ENCODE measurements at regions not wholly inside any gene's neighbourhood (a gene's known extent, or its start where the extent isn't known, plus 50 kb on each side); places are given as distances from the start of the nearest gene placed in this dataset.
A peak's percentile ranks its signal among the peaks of the same experiment; 100 is the strongest.

DNA sequence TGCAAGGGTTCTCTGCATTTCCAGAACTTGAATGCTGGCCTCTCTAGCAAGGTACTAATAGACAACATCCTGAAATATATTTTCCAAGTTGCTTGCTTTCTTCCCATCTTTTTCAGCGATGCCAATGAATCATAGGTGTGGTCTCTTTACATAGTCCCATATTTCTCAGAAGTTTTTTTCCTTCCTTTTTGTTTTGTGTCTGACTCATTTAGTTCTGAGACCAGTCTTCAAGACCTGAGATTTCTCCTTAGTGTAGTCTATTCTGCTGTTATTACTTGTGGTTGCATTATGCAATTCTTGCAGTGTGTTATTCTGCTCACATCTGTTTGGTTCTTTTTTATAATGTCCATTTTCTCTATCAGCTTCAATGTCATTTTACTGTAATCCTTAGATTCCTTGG lies 1265.0 kb upstream of the ALCAM start:
- no peak for ATAC-seq
- TF ChIP-seq, protein P1, sequence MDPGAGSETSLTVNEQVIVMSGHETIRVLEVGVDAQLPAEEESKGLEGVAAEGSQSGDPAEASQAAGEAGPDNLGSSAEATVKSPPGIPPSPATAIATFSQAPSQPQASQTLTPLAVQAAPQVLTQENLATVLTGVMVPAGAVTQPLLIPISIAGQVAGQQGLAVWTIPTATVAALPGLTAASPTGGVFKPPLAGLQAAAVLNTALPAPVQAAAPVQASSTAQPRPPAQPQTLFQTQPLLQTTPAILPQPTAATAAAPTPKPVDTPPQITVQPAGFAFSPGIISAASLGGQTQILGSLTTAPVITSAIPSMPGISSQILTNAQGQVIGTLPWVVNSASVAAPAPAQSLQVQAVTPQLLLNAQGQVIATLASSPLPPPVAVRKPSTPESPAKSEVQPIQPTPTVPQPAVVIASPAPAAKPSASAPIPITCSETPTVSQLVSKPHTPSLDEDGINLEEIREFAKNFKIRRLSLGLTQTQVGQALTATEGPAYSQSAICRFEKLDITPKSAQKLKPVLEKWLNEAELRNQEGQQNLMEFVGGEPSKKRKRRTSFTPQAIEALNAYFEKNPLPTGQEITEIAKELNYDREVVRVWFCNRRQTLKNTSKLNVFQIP (CRISPR knock-in tag; IDR thresholded peaks at IDR 0.05; ENCODE audit: borderline replicate concordance, low read depth), result no peak
- TF ChIP-seq ZNF70 (CRISPR knock-in tag; IDR thresholded peaks at IDR 0.05), result no peak
- TF ChIP-seq ESRRG (CRISPR knock-in tag; IDR thresholded peaks at IDR 0.05), result no peak
- TF ChIP-seq CSDC2 (CRISPR knock-in tag; IDR thresholded peaks at IDR 0.05), result no peak
- no peak for TF ChIP-seq SNAI2 (CRISPR knock-in tag; IDR thresholded peaks at IDR 0.05)
- TF ChIP-seq ZNF8 (CRISPR knock-in tag; IDR thresholded peaks at IDR 0.05), result no peak
- TF ChIP-seq ARNTL (CRISPR knock-in tag; IDR thresholded peaks at IDR 0.05; ENCODE audit: borderline replicate concordance, low read depth), result no peak
- TF ChIP-seq OSR1 (CRISPR knock-in tag; IDR thresholded peaks at IDR 0.05), result no peak
- no peak for TF ChIP-seq GLIS3 (CRISPR knock-in tag; IDR thresholded peaks at IDR 0.05)
- no peak for TF ChIP-seq ZC3H10 (CRISPR knock-in tag; IDR thresholded peaks at IDR 0.05)
- TF ChIP-seq RARB (CRISPR knock-in tag; IDR thresholded peaks at IDR 0.05), result no peak
- TF ChIP-seq, protein P2, sequence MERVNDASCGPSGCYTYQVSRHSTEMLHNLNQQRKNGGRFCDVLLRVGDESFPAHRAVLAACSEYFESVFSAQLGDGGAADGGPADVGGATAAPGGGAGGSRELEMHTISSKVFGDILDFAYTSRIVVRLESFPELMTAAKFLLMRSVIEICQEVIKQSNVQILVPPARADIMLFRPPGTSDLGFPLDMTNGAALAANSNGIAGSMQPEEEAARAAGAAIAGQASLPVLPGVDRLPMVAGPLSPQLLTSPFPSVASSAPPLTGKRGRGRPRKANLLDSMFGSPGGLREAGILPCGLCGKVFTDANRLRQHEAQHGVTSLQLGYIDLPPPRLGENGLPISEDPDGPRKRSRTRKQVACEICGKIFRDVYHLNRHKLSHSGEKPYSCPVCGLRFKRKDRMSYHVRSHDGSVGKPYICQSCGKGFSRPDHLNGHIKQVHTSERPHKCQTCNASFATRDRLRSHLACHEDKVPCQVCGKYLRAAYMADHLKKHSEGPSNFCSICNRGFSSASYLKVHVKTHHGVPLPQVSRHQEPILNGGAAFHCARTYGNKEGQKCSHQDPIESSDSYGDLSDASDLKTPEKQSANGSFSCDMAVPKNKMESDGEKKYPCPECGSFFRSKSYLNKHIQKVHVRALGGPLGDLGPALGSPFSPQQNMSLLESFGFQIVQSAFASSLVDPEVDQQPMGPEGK (CRISPR knock-in tag; IDR thresholded peaks at IDR 0.05; ENCODE audit: borderline replicate concordance), result no peak

DNA sequence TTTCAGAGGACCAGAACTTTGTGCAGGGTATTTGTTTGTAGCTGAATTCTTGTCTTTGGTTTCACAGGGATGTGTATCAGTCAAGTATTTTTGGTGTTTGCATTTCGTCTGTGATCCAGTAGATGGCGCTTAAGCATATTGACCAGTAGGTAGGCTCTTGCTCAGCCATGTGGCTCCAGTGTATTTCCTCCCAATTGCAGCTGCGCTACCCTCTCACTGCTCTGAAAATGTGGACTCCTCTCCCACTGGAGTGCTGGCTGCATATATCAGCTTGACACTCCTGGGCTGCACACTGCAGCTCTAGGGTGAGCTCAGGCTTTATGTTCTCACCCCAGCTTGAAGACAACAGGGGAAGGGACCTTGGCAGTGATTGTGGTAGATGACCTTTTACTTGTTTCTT lies 1264.3 kb upstream of the ALCAM start:
- ATAC-seq, result peak; percentile 95
- TF ChIP-seq, protein P2 (CRISPR knock-in tag; IDR thresholded peaks at IDR 0.05; ENCODE audit: borderline replicate concordance), result no peak
- TF ChIP-seq OSR1 (CRISPR knock-in tag; IDR thresholded peaks at IDR 0.05) (no peak), RARB (CRISPR knock-in tag; IDR thresholded peaks at IDR 0.05) (no peak), ARNTL (CRISPR knock-in tag; IDR thresholded peaks at IDR 0.05; ENCODE audit: borderline replicate concordance, low read depth) (no peak), ZNF565 (CRISPR knock-in tag; conservative IDR thresholded peaks at IDR 0.05; ENCODE audit: low read depth) (no peak), ZC3H10 (CRISPR knock-in tag; IDR thresholded peaks at IDR 0.05) (no peak), SNAI2 (CRISPR knock-in tag; IDR thresholded peaks at IDR 0.05) (no peak), ZFP30 (CRISPR knock-in tag; IDR thresholded peaks at IDR 0.05) (no peak), ISL1 (CRISPR knock-in tag; IDR thresholded peaks at IDR 0.05) (no peak)
- TF ChIP-seq, protein P3, sequence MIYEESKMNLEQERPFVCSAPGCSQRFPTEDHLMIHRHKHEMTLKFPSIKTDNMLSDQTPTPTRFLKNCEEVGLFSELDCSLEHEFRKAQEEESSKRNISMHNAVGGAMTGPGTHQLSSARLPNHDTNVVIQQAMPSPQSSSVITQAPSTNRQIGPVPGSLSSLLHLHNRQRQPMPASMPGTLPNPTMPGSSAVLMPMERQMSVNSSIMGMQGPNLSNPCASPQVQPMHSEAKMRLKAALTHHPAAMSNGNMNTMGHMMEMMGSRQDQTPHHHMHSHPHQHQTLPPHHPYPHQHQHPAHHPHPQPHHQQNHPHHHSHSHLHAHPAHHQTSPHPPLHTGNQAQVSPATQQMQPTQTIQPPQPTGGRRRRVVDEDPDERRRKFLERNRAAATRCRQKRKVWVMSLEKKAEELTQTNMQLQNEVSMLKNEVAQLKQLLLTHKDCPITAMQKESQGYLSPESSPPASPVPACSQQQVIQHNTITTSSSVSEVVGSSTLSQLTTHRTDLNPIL (CRISPR knock-in tag; IDR thresholded peaks at IDR 0.05; ENCODE audit: low read depth), result no peak

DNA sequence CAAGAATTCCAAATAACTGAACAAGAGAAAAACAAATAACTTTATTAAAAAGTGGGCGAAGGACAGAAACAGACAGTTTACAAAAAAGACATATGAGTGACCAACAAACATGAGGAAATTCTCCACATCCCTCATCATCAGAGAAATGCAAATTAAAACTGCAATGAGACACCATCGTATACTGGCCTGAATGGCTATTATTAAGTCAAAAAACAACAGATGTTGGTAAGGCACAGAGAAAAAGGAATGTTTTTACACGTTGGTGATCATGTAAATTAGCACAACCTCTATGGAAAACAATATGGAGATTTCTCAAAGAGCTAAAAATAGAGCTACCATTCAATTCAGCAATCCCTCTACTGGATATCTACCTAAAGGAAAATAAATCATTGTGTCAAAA lies 1260.4 kb upstream of the ALCAM start:
- ATAC-seq, result no peak
- TF ChIP-seq TCF4 (CRISPR knock-in tag; IDR thresholded peaks at IDR 0.05; ENCODE audit: borderline replicate concordance), result no peak
- no peak for TF ChIP-seq ZNF8 (CRISPR knock-in tag; IDR thresholded peaks at IDR 0.05)
- TF ChIP-seq, protein P3 (CRISPR knock-in tag; IDR thresholded peaks at IDR 0.05; ENCODE audit: low read depth), result no peak
- TF ChIP-seq ZNF70 (CRISPR knock-in tag; IDR thresholded peaks at IDR 0.05), result no peak
- TF ChIP-seq TOX (CRISPR knock-in tag; IDR thresholded peaks at IDR 0.05; ENCODE audit: borderline replicate concordance), result no peak
- TF ChIP-seq ZNF565 (CRISPR knock-in tag; conservative IDR thresholded peaks at IDR 0.05; ENCODE audit: low read depth), result no peak
- TF ChIP-seq OSR1 (CRISPR knock-in tag; IDR thresholded peaks at IDR 0.05), result no peak
- TF ChIP-seq RARB (CRISPR knock-in tag; IDR thresholded peaks at IDR 0.05), result no peak
- TF ChIP-seq ARNTL (CRISPR knock-in tag; IDR thresholded peaks at IDR 0.05; ENCODE audit: borderline replicate concordance, low read depth), result no peak
- TF ChIP-seq ZFP3 (CRISPR knock-in tag; IDR thresholded peaks at IDR 0.05), result no peak
- TF ChIP-seq ISL1 (CRISPR knock-in tag; IDR thresholded peaks at IDR 0.05), result no peak

DNA sequence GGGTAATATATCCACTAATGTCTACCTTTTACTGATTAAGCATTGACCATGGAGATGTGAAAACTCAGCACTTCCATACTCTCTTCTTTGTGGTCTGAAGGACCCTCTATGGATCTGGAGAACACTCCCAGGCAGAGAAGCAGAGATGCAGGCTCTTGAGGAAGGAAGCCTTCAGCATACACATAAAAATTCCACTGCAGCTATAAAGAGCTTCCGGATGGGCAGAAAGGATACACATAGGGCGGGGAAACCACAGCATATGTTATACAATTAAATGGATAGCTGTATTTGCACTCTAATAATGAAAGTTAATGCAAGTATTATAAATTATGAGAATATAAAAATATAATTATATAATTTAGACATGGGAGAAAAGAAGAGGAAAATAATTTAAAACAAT lies 1258.2 kb upstream of the ALCAM start:
- no peak for TF ChIP-seq ZFP30 (CRISPR knock-in tag; IDR thresholded peaks at IDR 0.05)
- no peak for TF ChIP-seq CSDC2 (CRISPR knock-in tag; IDR thresholded peaks at IDR 0.05)
- TF ChIP-seq ZNF8 (CRISPR knock-in tag; IDR thresholded peaks at IDR 0.05), result no peak
- TF ChIP-seq PPARA (CRISPR knock-in tag; IDR thresholded peaks at IDR 0.05; ENCODE audit: borderline replicate concordance), result no peak
- no peak for TF ChIP-seq ZC3H10 (CRISPR knock-in tag; IDR thresholded peaks at IDR 0.05)
- ATAC-seq, result no peak
